Esophagus squamous epithelium (tissue), 4 donors: ENCODE measurements at regions not wholly inside any gene's neighbourhood (a gene's known extent, or its start where the extent isn't known, plus 50 kb on each side); places are given as distances from the start of the nearest gene placed in this dataset.

Experiments
- CTCF ChIP-seq, 6 experiments: fragments of 450-650 bp in 4 of 6; fragments of 200-600 bp in 2 of 6; sonication (generic) in 2 of 6; IDR thresholded peaks; one replicate each; pipeline ENCODE4 v1.5.1; 2016 to 2019; ENCODE audit warnings: antibody characterized with exemption in 6 of 6, mild to moderate bottlenecking in 4 of 6, moderate library complexity in 4 of 6
- POLR2A ChIP-seq, 4 donors: fragments of 450-650 bp; IDR thresholded peaks; one replicate each; pipeline ENCODE4 v1.6.1; 2017; ENCODE audit warnings: antibody characterized with exemption in 4 of 4, mild to moderate bottlenecking in 4 of 4, moderate library complexity in 3 of 4

DNA sequence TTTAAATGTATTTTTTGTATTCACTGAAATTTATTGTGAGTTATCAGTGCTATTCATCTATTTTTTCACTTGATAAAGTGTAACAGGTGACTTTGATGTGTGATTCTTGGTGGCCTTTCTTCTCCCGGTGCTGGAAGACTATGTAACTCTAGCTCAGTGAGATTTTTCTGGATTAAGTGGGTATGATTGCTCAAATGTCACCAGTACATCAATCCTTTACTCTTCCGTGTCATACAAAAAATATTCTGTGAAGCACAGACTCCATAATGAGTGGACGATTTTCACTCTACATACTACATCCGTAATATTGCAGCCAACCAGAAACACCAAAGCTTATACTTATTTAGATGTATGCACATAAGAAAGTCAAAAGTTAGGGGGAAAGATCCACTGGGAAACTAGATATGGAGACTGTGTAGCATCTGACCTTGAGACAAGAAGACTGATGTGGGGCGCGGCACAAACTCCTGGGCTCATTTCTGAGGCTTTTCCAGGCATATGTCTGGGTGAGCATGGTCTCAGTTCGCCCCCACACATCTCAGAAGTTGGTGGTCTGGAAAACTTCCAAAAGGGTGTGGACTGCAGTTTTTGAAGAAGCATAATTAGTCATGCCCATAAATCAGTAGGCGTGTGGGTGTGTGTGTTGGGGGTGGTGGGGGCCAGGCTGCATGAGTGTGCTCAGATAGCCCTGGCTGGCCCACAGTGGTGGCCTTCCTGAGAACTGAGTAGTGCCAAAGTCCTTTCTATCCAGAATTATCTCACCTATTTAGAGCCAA lies 53.9 kb upstream of the TENM3 start:
- no peak for TF ChIP-seq POLR2A (IDR thresholded peaks at IDR 0.05)
- TF ChIP-seq CTCF (IDR thresholded peaks at IDR 0.05), result no peak
